ENCODE measurements at regions not wholly inside any gene's neighbourhood (a gene's known extent, or its start where the extent isn't known, plus 50 kb on each side); places are given as distances from the start of the nearest gene placed in this dataset.
"Not testable (repeated sequence)": the region's sequence is repeated elsewhere in the genome, so short reads cannot be mapped to it uniquely, and the experiment has no call there.

- no peak for DNase-seq (ENCODE audit: low read depth)
- TF ChIP-seq CTCF (conservative IDR thresholded peaks at IDR 0.05; ENCODE audit: low read depth, low read length), result no peak
- no peak overlapping the region for H3K4me3 ChIP-seq (ENCODE audit: low read length)
Measured at GRCh38 chr7:118877187-118877586, 652.7 kb downstream of the ANKRD7 start.

- no peak for TF ChIP-seq CTCF (conservative IDR thresholded peaks at IDR 0.05; ENCODE audit: low read depth, low read length)
- DNase-seq (ENCODE audit: low read depth), result no peak
- no peak overlapping the region for H3K4me3 ChIP-seq (ENCODE audit: low read length)
Measured at GRCh38 chr7:118878336-118878735, 653.8 kb downstream of the ANKRD7 start.

GRCh38 chr7:118898284-118898683 is 673.8 kb downstream of the ANKRD7 start:
- no peak overlapping the region for H3K4me3 ChIP-seq (ENCODE audit: low read length)
- no peak for DNase-seq (ENCODE audit: low read depth)
- no peak for TF ChIP-seq CTCF (conservative IDR thresholded peaks at IDR 0.05; ENCODE audit: low read depth, low read length)

GRCh38 chr7:118902600-118902999 is 678.1 kb downstream of the ANKRD7 start:
- TF ChIP-seq CTCF (conservative IDR thresholded peaks at IDR 0.05; ENCODE audit: low read depth, low read length), result no peak
- H3K4me3 ChIP-seq (ENCODE audit: low read length), result no peak overlapping the region
- no peak for DNase-seq (ENCODE audit: low read depth)

- DNase-seq (ENCODE audit: low read depth), result no peak
Measured at GRCh38 chr7:118907911-118908527, 683.5 kb downstream of the ANKRD7 start.

GRCh38 chr7:118916120-118916519 is 691.6 kb downstream of the ANKRD7 start:
- H3K4me3 ChIP-seq (ENCODE audit: low read length), result not testable (repeated sequence)

More at GRCh38 chr7:118907911-118908527, 683.5 kb downstream of the ANKRD7 start:
- H3K4me3 ChIP-seq (ENCODE audit: low read length), result no peak overlapping the region
- no peak for TF ChIP-seq CTCF (conservative IDR thresholded peaks at IDR 0.05; ENCODE audit: low read depth, low read length)

GRCh38 chr7:118918556-118918955 is 694.1 kb downstream of the ANKRD7 start:
- no peak for DNase-seq (ENCODE audit: low read depth)
- peak; percentile 52 for TF ChIP-seq CTCF (conservative IDR thresholded peaks at IDR 0.05; ENCODE audit: low read depth, low read length)
- H3K4me3 ChIP-seq (ENCODE audit: low read length), result no peak overlapping the region

More at GRCh38 chr7:118916120-118916519, 691.6 kb downstream of the ANKRD7 start:
- DNase-seq (ENCODE audit: low read depth), result not testable (repeated sequence)

Measured in retinal pigment epithelial cell (primary cell).